Left ventricle myocardium inferior (tissue), 1 donor: ENCODE measurements at regions not wholly inside any gene's neighbourhood (a gene's known extent, or its start where the extent isn't known, plus 50 kb on each side); places are given as distances from the start of the nearest gene placed in this dataset.

ENCODE experiments used
- DNase-seq: peaks from one replicate; pipeline ENCODE4 v3.0.0-alpha.2; 2020
- H3K27ac ChIP-seq: fragments of 200-600 bp; replicated peaks from 2 replicates; pipeline ENCODE4 v1.8.0; 2021
- H3K27me3 ChIP-seq: fragments of 200-600 bp; 2 replicates; pipeline ENCODE4 v1.8.0; 2021; ENCODE audit warnings: low read depth
- H3K36me3 ChIP-seq: fragments of 200-600 bp; 2 replicates; pipeline ENCODE4 v1.8.0; 2021
- H3K4me1 ChIP-seq: fragments of 200-600 bp; 2 replicates; pipeline ENCODE4 v1.8.0; 2021
- H3K4me3 ChIP-seq: fragments of 200-600 bp; 2 replicates; pipeline ENCODE4 v1.8.0; 2021; ENCODE audit warnings: mild to moderate bottlenecking, moderate library complexity
- H3K9me3 ChIP-seq: fragments of 200-600 bp; replicated peaks from 2 replicates; pipeline ENCODE4 v1.8.0; 2021
- intact Hi-C: fragments of 100-400 bp; cut with micrococcal nuclease; formaldehyde crosslinking; loops from one replicate; pipeline ENCODE4 v1.11.0; 2022
- TF ChIP-seq, protein P1 (sequence below): fragments of 200-600 bp; IDR thresholded peaks from 2 replicates; pipeline ENCODE4 v1.8.0; 2021; ENCODE audit warnings: antibody characterized with exemption, mild to moderate bottlenecking, borderline replicate concordance
- donor health status: DM: no; HTN: yes; CAD: no; lungs with severe emphysema.

DNA sequence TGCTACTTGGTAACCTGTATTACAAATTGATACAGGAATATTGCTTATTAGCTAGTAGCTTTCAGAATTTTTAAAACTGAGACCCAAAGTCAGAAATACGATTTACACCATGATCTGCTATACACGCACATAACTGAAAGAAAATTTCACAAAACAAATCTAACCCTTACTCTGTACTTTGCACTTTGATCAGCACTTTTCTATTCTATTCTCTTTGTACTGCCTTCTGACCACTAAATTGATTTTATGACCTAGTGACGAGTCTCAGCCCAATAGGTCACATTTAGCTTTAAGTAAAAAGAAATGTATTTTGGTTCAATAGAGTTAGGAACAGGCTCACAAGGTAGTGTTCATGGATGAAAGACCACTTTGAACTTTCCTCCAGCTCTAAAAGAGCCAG, 252.5 kb downstream of the TBX18 start:
- Histone ChIP-seq H3K36me3 (no peaks in the 10 kb centered on the region), H3K4me1 (no peaks in the 10 kb centered on the region), H3K27me3 (no peaks in the 10 kb centered on the region), H3K27ac (no peak overlapping the region), H3K4me3 (no peak overlapping the region), H3K9me3 (peaks cover 24% of the 10 kb centered on the region)
- TF ChIP-seq, protein P1, sequence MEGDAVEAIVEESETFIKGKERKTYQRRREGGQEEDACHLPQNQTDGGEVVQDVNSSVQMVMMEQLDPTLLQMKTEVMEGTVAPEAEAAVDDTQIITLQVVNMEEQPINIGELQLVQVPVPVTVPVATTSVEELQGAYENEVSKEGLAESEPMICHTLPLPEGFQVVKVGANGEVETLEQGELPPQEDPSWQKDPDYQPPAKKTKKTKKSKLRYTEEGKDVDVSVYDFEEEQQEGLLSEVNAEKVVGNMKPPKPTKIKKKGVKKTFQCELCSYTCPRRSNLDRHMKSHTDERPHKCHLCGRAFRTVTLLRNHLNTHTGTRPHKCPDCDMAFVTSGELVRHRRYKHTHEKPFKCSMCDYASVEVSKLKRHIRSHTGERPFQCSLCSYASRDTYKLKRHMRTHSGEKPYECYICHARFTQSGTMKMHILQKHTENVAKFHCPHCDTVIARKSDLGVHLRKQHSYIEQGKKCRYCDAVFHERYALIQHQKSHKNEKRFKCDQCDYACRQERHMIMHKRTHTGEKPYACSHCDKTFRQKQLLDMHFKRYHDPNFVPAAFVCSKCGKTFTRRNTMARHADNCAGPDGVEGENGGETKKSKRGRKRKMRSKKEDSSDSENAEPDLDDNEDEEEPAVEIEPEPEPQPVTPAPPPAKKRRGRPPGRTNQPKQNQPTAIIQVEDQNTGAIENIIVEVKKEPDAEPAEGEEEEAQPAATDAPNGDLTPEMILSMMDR = no peak
- no peak for DNase-seq
- intact Hi-C loops = no loop called here

DNA sequence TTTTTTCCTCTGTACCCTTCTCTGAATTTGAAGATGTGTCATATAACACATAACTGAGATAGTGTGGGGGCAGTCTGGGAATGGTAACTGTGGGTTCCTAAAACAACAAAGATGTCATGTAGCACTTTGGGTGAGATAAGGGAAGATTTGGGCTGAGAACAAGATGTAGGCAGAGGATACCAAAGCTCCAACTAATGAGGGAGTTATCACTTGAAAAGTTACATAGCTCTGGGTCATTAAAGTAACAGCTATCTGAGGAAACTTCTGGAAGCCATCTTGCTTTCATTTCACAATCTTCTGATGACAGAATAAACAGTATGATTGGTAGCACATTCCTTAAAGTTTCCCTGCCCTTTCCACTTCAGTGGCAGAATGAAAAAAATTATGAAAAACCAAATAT, 255.4 kb downstream of the TBX18 start:
- peaks cover 39% of the 10 kb centered on the region for H3K9me3 ChIP-seq
- TF ChIP-seq, protein P1 = no peak
- H3K36me3 ChIP-seq = no peaks in the 10 kb centered on the region
- no peaks in the 10 kb centered on the region for H3K4me1 ChIP-seq
- DNase-seq = no peak
- intact Hi-C loops = no loop called here
- H3K4me3 ChIP-seq = no peak overlapping the region
- no peaks in the 10 kb centered on the region for H3K27me3 ChIP-seq
- H3K27ac ChIP-seq = no peak overlapping the region

DNA sequence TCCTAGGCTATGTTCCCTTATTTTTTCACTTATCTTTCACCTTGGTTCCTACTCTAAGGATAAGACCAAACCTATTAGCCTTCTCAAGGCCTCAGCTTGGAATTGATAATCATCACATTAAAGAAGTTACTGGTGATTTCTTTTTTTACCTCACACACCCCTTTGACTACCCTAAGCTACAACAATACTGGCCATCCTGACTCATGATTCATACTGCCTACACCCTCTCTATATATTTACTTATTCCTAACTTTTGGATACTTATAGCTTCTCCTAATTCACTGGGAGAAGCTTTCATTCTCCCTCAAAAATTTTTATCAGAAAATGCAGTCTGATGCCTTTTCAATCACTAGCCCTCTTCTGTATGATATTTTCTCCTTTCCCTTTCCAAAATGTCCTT, 256.1 kb downstream of the TBX18 start:
- no peaks in the 10 kb centered on the region for H3K4me1 ChIP-seq
- peaks cover 46% of the 10 kb centered on the region for H3K9me3 ChIP-seq
- no peaks in the 10 kb centered on the region for H3K27me3 ChIP-seq
- TF ChIP-seq, protein P1 = no peak
- no peaks in the 10 kb centered on the region for H3K36me3 ChIP-seq
- no peak overlapping the region for H3K27ac ChIP-seq
- no peak overlapping the region for H3K4me3 ChIP-seq
- intact Hi-C loops = no loop called here
- no peak for DNase-seq

DNA sequence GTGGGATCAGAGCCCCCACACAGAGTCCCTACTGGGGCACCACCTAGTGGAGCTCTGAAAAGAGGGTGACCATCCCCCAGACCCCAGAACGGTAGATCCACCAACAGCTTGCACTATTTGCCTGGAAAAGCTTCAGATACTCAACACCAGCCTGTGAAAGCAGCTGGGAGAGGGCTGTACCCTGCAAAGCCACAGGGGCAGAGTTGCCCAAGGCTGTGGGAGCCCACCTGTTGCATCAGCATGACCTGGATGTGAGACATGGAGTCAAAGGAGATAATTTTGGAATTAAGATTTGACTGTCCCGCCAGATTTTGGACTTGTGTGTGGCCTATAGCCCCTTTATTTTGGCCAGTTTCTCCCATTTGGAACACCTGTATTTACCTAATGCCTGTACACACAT, 260.4 kb downstream of the TBX18 start:
- H3K9me3 ChIP-seq = peaks cover 53% of the 10 kb centered on the region
- no peak overlapping the region for H3K27ac ChIP-seq
- H3K36me3 ChIP-seq = no peaks in the 10 kb centered on the region
- no peaks in the 10 kb centered on the region for H3K27me3 ChIP-seq
- no peak overlapping the region for H3K4me3 ChIP-seq
- TF ChIP-seq, protein P1 = no peak
- no peaks in the 10 kb centered on the region for H3K4me1 ChIP-seq
- no peak for DNase-seq
- intact Hi-C loops = no loop called here

DNA sequence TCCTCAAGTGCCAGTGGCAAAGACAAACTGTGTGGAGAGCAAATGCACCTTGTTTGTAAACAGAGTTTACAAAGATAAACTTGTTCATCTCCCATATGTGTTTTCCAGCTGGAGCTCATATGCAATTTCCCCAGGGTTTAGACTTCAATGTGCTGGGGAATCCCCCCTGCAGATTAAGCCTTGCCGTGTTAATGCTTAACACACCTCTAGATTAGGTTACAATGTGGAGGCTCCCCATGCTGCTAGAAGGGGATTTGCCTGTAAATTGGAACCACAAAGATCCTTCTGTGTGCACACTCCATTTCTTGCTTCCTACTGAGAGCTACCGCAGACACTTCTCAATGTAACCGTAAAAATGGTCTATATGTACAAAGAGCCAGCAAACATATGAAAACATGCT, 263.1 kb downstream of the TBX18 start:
- H3K36me3 ChIP-seq = no peaks in the 10 kb centered on the region
- H3K9me3 ChIP-seq = peaks cover 27% of the 10 kb centered on the region
- H3K4me3 ChIP-seq = no peak overlapping the region
- intact Hi-C loops = no loop called here
- no peaks in the 10 kb centered on the region for H3K4me1 ChIP-seq
- H3K27ac ChIP-seq = no peak overlapping the region
- TF ChIP-seq, protein P1 = no peak
- DNase-seq = no peak
- H3K27me3 ChIP-seq = no peaks in the 10 kb centered on the region

DNA sequence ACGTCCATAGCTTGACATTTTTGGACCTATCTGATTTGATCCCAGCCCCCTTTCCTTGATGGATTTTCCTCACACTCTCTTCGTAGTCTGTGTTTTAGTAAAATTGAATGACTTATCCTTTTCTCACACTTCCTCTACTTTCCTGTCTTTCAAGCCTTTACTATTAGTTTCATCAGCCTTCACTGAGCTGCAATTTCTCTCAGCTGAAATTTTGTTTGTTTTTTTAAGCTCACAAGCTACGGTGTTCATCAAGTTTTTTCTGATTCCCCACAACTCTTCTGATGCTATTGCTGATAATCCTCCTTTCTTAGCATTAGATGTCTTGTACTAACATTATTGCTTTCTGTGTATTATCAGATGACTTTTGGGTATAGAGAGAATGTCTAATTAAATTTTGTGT, 263.7 kb downstream of the TBX18 start:
- Histone ChIP-seq H3K9me3 (peaks cover 21% of the 10 kb centered on the region), H3K27ac (no peak overlapping the region), H3K4me1 (no peaks in the 10 kb centered on the region), H3K4me3 (no peak overlapping the region), H3K27me3 (no peaks in the 10 kb centered on the region), H3K36me3 (no peaks in the 10 kb centered on the region)
- TF ChIP-seq, protein P1 = no peak
- intact Hi-C loops = no loop called here
- DNase-seq = no peak
